ENCODE measurements at regions not wholly inside any gene's neighbourhood (a gene's known extent, or its start where the extent isn't known, plus 50 kb on each side); places are given as distances from the start of the nearest gene placed in this dataset.

DNA sequence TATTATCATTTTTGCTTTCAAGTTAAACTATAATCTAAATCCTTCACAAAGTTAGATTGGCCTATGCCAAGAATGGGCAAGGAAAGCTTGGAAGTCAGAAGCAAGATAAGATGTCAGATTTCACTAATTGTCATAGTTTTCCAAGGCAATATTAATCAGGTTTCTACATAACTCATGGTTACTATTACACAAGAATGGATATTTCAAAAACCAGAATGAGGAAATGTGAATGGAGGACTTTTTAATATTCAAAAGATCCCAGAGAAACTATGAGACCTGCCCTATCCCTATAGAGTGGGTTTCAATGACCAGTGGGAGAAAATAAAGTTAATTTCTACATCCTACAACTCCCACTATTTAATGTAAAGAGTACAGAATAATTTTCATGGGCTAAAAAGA lies 203.2 kb downstream of the CASP12 start:
- no peak for TF ChIP-seq POLR2A (IDR thresholded peaks at IDR 0.05; ENCODE audit: low read length)
- no peak for TF ChIP-seq GATA1 (IDR thresholded peaks at IDR 0.05; ENCODE audit: low read depth, low read length)
